Kidney (tissue), 13 donors: ENCODE measurements at regions not wholly inside any gene's neighbourhood (a gene's known extent, or its start where the extent isn't known, plus 50 kb on each side); places are given as distances from the start of the nearest gene placed in this dataset.

ENCODE experiments used
- DNase-seq, 5 donors: peaks; one replicate each; pipeline ENCODE4 v3.0.0-alpha.2; 2013 to 2020
- FAIRE-seq: peaks from 2 replicates; lab custom pipeline; 2012; peaks lifted over from hg19 to GRCh38; lab: Jason Lieb, UNC
- H3K27ac ChIP-seq, 2 donors: one replicate each; pipeline ENCODE4 v1.7.0; 2013; ENCODE audit warnings: low read depth in 2 of 2, low read length in 2 of 2, inconsistent platforms in 1 of 2
- H3K27me3 ChIP-seq: one replicate; pipeline ENCODE4 v1.7.1; 2013; ENCODE audit warnings: low read length, inconsistent platforms; ENCODE audit not compliant: control insufficient read depth, insufficient read depth
- H3K36me3 ChIP-seq, 3 donors: one replicate each; pipeline versions ENCODE4 v1.7.0 to v1.7.1; 2013; ENCODE audit warnings: low read length in 3 of 3, control low read depth in 1 of 3, inconsistent platforms in 1 of 3; ENCODE audit not compliant: insufficient read depth in 3 of 3, control insufficient read depth in 2 of 3
- H3K4me1 ChIP-seq, 3 donors: one replicate each; pipeline versions ENCODE4 v1.7.0 to v1.7.1; 2013; ENCODE audit warnings: low read length in 3 of 3, inconsistent platforms in 1 of 3, low read depth in 1 of 3; ENCODE audit not compliant: control insufficient read depth in 2 of 3, insufficient read depth in 2 of 3
- H3K4me3 ChIP-seq, 3 donors: one replicate each; pipeline versions ENCODE4 v1.7.0 to v1.8.1; 2013; ENCODE audit warnings: low read length in 3 of 3, control low read depth in 1 of 3, inconsistent platforms in 1 of 3
- H3K9ac ChIP-seq, 3 donors: one replicate each; pipeline versions ENCODE4 v1.7.0 to v1.7.1; 2013; ENCODE audit warnings: low read length in 3 of 3, control low read depth in 1 of 3, inconsistent platforms in 1 of 3
- H3K9me3 ChIP-seq, 3 donors: one replicate each; pipeline versions ENCODE4 v1.7.0 to v1.7.1; 2013; ENCODE audit warnings: low read length in 3 of 3, control low read depth in 1 of 3, inconsistent platforms in 1 of 3; ENCODE audit not compliant: control insufficient read depth in 2 of 3, insufficient read depth in 1 of 3
- CTCF ChIP-seq: IDR thresholded peaks from 3 replicates; pipeline ENCODE4 v1.5.1; 2012; ENCODE audit warnings: mild to moderate bottlenecking, moderate library complexity, borderline replicate concordance; ENCODE audit not compliant: insufficient read depth; ENCODE audit errors: extremely low read depth
- intact Hi-C: fragments of 100-400 bp; cut with DNase I; formaldehyde crosslinking; loops from one replicate; pipeline ENCODE4 v1.11.1; 2022
- donor health status: control.
- donor health status: control.
- donor health status: control.
- donor health status: control.
- donor health status: control.
- donor health status: DM: yes; HTN: yes; CAD: no.
- donor health status: Normal renal cell carcinoma (clear cell type).

- Histone ChIP-seq H3K9me3 (no peaks in the 10 kb centered on the region), H3K27ac (no peak overlapping the region), H3K27me3 (no peaks in the 10 kb centered on the region), H3K4me3 (no peak overlapping the region), H3K36me3 (no peaks in the 10 kb centered on the region), H3K9ac (no peak overlapping the region), H3K4me1 (peaks cover 2 to 20% (median 18%) of the 10 kb centered on the region in 3 donors)
- no peak for TF ChIP-seq CTCF
- DNase-seq = peak in 1 of 5 donors; percentile 24
- intact Hi-C loops = no loop called here
- FAIRE-seq = no peak
These were observed 72.9 kb downstream of the RPLP1 start for GRCh38 chr15:69525543-69525942.

GRCh38 chr15:69526081-69527061 lies 73.8 kb downstream of the RPLP1 start:
- intact Hi-C loops = no loop called here
- H3K4me1 ChIP-seq = peaks cover 2 to 20% (median 18%) of the 10 kb centered on the region in 3 donors
- no peaks in the 10 kb centered on the region for H3K36me3 ChIP-seq
- TF ChIP-seq CTCF = no peak
- H3K4me3 ChIP-seq = no peak overlapping the region
- DNase-seq (peak in 1 of 5 donors; percentile 38), FAIRE-seq (no peak)
- no peaks in the 10 kb centered on the region for H3K9me3 ChIP-seq
- H3K9ac ChIP-seq = no peak overlapping the region
- H3K27ac ChIP-seq = no peak overlapping the region
- no peaks in the 10 kb centered on the region for H3K27me3 ChIP-seq

- Histone ChIP-seq H3K27me3 (no peaks in the 10 kb centered on the region), H3K9me3 (no peaks in the 10 kb centered on the region), H3K27ac (no peak overlapping the region), H3K4me1 (peaks cover 2 to 16% (median 12%) of the 10 kb centered on the region in 3 donors), H3K9ac (no peak overlapping the region), H3K36me3 (no peaks in the 10 kb centered on the region), H3K4me3 (no peak overlapping the region)
- FAIRE-seq (no peak), DNase-seq (peak in 1 of 5 donors; percentile 11)
- TF ChIP-seq CTCF = no peak
- intact Hi-C loops = no loop called here
These were observed 76.5 kb downstream of the RPLP1 start for GRCh38 chr15:69529141-69529540.
